ENCODE measurements at regions not wholly inside any gene's neighbourhood (a gene's known extent, or its start where the extent isn't known, plus 50 kb on each side); places are given as distances from the start of the nearest gene placed in this dataset.
A peak's percentile ranks its signal among the peaks of the same experiment; 100 is the strongest.
"Not testable (repeated sequence)": the region's sequence is repeated elsewhere in the genome, so short reads cannot be mapped to it uniquely, and the experiment has no call there.

DNA sequence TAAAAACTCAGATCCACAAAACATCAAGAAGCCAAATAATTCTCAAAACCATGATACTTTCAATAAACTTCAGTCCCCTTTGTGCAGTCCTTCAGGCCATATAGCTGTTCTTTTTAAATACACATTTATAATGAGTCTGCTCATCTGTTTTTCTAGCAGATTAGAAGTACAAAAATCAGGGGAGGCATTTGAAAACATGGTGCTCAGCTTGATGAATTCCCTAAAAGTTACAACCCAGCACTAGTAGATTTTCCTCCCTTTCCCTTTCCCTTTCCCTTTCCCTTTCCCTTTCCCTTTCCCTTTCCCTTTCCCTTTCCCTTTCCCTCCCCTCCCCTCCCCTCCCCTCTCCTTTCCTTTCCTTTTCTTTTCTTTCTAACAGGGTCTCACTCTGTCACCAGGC lies 884.6 kb upstream of the AMELY start:
- DNase-seq: no peak

- peak; percentile 34 for DNase-seq
Measured at GRCh38 chrY:7794441-7794840, 882.9 kb upstream of the AMELY start.

- no peak for DNase-seq
Measured at GRCh38 chrY:7793989-7794388, 882.4 kb upstream of the AMELY start.

- no peak for DNase-seq
Measured at GRCh38 chrY:7792431-7792830, 880.9 kb upstream of the AMELY start.

DNA sequence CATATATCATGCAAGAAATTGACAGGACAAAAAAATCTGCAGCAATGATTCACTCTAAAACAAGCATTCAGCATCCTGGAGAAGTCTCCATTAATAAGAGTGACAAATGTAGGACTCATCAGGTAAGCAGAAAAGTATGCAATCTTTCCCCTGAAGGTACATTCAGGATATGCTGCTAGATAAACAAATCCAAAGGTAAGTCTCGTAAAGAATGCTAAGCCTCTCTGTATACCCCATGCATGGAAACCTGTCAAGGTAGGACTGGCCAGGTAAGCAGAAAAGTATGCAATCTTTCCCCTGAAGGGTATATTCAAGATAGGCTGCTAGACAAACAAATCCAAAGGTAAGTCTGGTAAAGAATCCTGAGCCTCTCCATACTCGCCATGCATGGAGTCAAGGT lies 869.9 kb upstream of the AMELY start:
- no peak for DNase-seq

DNA sequence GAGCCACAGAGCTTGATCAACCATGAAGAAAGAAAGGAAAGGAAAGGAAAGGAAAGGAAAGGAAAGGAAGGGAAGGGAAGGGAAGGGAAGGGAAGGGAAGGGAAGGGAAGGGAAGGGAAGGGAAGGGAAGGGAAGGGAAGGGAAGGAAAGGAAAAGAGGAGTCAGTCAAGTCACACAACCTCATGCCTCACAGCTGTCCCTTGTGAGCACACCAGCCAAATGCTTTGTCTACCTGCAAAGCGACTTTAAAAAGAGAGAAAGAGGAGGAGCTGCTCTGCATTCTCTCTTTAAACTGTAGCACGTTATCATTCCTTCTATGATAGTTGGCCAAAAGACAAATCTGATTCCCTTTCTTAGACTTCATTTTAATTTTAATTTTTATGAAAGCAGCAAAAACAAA lies 863.9 kb upstream of the AMELY start:
- DNase-seq: not testable (repeated sequence)

DNA sequence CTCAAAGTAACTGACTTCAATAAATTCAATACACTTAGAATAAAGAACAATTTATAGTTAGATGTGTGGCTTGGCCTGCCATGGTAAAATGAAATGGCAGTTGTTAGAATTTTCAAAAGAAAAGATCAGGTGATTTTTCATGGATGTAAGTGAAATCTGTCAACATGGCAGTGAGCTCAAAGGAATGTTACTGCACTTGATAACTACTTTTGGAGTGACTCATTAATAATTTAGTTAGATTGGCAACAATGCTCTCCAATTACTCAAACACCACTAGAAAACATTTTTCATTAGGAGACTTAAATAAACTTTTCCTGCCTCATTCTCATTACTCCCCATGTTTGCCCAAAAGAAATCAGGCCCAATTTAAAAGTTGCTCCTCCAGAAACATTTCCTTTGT lies 860.2 kb upstream of the AMELY start:
- DNase-seq: no peak

GRCh38 chrY:7769790-7770375 lies 858.3 kb upstream of the AMELY start:
- DNase-seq: no peak

DNA sequence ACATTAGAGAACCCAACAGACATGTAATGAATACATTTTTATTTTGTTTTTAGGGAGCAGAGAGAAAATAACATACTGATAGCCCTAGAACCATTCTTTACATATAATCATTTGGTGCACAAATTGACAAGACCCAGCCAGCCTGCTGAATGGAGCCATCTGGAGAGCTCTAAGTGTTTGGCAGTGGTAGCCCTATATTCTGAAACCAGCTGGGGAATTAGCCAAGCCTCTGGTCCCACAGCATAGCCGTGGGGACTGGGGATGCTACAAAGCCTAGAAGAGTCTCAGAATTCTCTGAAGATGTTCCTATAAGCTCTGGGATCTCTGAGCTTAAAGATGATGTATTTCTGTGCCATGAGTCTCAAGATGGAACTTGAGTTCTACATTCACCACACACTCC lies 857.3 kb upstream of the AMELY start:
- DNase-seq: peak; percentile 28

GRCh38 chrY:7753711-7754110 lies 842.2 kb upstream of the AMELY start:
- DNase-seq: no peak

DNA sequence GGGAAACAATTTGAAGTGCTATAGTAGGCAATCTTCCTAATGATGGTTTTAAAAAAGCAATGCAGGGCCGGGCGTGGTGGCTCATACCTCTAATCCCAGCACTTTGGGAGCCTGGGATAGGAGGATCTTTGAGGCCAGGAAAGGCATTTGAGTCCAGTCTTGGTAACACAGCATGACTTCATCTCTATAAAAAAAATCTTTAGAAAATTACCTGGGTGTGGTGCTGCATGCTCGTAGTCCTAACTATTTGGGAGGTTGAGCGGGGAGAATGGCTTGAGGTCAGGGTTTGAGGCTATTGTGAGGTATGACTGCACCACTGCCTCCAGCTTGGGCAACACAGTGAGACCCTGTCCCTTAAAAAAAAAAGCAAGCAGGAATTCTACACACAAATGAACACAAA lies 835.2 kb upstream of the AMELY start:
- DNase-seq: peak; percentile 15

GRCh38 chrY:7745581-7745901 lies 834.0 kb upstream of the AMELY start:
- DNase-seq: no peak

- DNase-seq: peak; percentile 42
Measured at GRCh38 chrY:7744691-7745580, 833.4 kb upstream of the AMELY start.

GRCh38 chrY:7736847-7737365 lies 825.4 kb upstream of the AMELY start:
- DNase-seq: no peak

DNA sequence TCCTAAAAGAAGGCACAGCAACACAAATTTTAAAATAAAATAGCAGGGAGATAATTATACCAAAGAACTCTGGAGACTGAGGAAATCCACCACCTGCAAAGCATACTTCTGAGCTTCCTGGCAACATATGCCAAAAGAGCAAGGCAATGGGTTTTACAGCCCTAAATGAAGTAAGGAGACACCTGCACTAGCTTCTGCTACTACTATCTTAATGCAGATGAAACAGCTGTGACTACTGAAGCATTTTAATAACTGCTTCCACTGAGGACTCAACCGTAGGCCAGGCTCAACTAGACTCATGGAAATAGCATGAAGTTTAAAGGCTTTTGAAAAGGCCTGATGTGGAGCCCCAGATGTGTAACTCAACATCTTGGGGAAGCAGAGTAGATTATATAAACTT lies 820.1 kb upstream of the AMELY start:
- no peak for DNase-seq

DNA sequence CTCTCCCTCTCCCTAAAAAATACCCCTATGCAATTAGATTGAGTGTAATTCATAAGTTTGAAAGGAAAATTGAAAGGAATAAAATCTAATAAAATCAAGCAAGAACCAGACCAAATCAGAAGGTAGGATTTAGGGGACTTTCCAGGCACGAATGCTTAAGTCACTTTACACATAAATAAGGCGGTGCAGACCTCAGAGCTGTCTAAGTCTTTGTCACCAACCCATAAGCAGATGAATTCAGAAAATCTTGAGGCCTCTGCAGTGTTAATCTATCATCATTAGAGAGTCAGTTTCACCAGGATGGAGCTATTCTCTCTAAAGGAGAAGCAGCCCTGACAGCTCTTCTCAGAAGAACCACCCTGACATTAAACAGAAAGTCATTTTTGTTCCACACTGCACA lies 819.1 kb upstream of the AMELY start:
- DNase-seq: no peak

DNA sequence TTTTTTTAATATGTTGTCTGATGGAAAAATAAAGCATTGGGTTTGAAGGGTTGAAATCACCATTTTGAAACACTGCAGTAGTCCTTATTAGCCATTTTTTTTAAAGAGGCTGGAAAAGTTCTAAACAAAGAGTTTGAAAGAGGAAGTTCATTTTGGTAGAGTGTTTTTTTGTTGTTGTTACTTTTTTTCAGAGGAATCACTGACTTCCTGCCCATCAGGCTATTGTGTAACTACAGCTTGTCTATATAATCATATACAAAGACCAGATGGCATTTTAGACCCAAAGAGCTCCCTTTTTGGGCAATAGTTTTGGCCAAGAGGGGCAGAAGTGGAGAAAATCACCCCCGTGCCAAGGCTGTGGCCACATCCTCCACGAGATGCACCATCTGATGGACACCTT lies 818.5 kb upstream of the AMELY start:
- no peak for DNase-seq

GRCh38 chrY:7729318-7730011 lies 817.9 kb upstream of the AMELY start:
- DNase-seq: peak; percentile 77

- DNase-seq: peak; percentile 57
Measured at GRCh38 chrY:7728935-7729317, 817.4 kb upstream of the AMELY start.

GRCh38 chrY:7725791-7726460 lies 814.4 kb upstream of the AMELY start:
- no peak for DNase-seq

DNA sequence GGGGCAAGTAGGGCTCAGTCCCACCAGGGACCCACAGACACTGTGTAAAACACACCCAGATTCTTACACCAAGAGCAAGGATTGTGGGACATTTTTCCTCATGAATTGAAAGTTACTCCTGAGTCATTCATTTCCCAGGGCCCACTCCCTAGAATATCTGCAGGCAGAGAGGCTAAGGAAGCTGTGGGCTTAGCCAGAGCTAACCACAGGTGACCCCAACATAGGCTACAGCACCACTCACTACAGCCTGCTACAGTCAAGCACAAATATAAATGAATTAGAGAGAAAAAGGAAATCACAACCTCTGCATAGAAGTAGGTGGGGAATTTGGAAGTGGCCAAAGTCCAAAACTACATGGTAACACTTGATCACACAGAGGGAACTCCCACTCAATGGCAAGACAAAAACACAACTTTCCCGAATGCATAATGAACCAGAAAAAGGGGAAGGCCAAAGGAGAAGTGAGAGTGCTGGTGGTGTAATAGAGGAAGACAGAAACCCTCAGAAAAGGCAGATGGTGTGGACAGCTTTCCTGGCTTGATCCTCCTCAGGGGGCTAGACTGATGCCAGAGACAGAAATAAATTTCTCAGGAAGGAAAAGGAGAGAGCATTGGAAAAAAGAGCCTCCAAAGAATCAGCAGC lies 812.6 kb upstream of the AMELY start:
- no peak for DNase-seq

DNA sequence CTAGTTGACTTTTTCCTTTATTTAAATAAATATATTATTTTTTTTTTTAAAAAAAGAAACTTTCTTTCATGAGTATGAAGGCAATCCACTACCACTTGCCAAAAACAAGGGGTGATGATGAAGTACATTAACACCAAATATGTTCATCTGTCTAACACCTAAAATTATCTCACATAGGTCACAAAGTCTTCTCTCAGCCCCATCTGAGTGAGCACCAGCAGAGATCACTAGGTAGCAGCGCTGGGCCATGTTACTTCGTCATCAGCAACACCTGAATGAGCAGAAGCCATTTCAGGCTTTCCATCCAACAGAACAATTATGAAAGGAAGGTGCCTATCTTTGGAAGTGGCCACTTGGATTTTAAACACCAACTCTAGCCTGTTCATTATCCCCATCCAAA lies 811.6 kb upstream of the AMELY start:
- DNase-seq: peak; percentile 3

GRCh38 chrY:7722566-7722965 lies 811.0 kb upstream of the AMELY start:
- no peak for DNase-seq
